Immature natural killer cell (primary cell): ENCODE measurements at regions not wholly inside any gene's neighbourhood (a gene's known extent, or its start where the extent isn't known, plus 50 kb on each side); places are given as distances from the start of the nearest gene placed in this dataset.
A peak's percentile ranks its signal among the peaks of the same experiment; 100 is the strongest.

Experiments used
- DNase-seq, 3 donors: peaks; one replicate each; pipeline ENCODE4 v3.0.0; 2022; ENCODE audit warnings: mixed read lengths in 1 of 3
- H3K27ac Mint-ChIP-seq, 6 donors: one replicate each; pipeline ENCODE4 v1.8.0; 2020; ENCODE audit warnings: mixed read lengths in 6 of 6, mild to moderate bottlenecking in 5 of 6, inconsistent platforms in 4 of 6, moderate library complexity in 3 of 6
- H3K27me3 Mint-ChIP-seq, 3 donors: one replicate each; pipeline ENCODE4 v1.8.0; 2020 to 2021; ENCODE audit warnings: low read depth in 3 of 3, mild to moderate bottlenecking in 3 of 3, mixed read lengths in 3 of 3, moderate library complexity in 3 of 3, inconsistent platforms in 1 of 3
- H3K36me3 Mint-ChIP-seq, 3 donors: one replicate each; pipeline ENCODE4 v1.8.0; 2020; ENCODE audit warnings: mixed read lengths in 3 of 3, inconsistent platforms in 2 of 3, mild to moderate bottlenecking in 2 of 3
- H3K4me1 Mint-ChIP-seq, 2 donors: one replicate each; pipeline ENCODE4 v1.8.0; 2020; ENCODE audit warnings: inconsistent platforms in 2 of 2, mild to moderate bottlenecking in 2 of 2, mixed read lengths in 2 of 2, moderate library complexity in 1 of 2
- H3K4me3 Mint-ChIP-seq, 5 donors: one replicate each; pipeline ENCODE4 v1.8.0; 2020; ENCODE audit warnings: mild to moderate bottlenecking in 5 of 5, mixed read lengths in 5 of 5, inconsistent platforms in 3 of 5, moderate library complexity in 3 of 5
- H3K9me3 Mint-ChIP-seq, 6 donors: one replicate each; pipeline ENCODE4 v1.8.0; 2020; ENCODE audit warnings: mild to moderate bottlenecking in 6 of 6, mixed read lengths in 6 of 6, inconsistent platforms in 4 of 6, moderate library complexity in 3 of 6

GRCh38 chr2:177106212-177106611 lies 106.4 kb upstream of the HNRNPA3 start:
- peak in 1 of 3 donors; percentile 0 for DNase-seq
- Mint-ChIP-seq H3K27me3 (peaks cover 0 to 8% (median 3%) of the 10 kb centered on the region in 3 donors), H3K36me3 (no peaks in the 10 kb centered on the region), H3K4me1 (no peaks in the 10 kb centered on the region), H3K4me3 (no peak overlapping the region), H3K9me3 (peaks cover 0 to 2% (median 0%) of the 10 kb centered on the region in 6 donors), H3K27ac (no peak overlapping the region)

- no peak overlapping the region for H3K4me3 Mint-ChIP-seq
- no peak for DNase-seq
- H3K27me3 Mint-ChIP-seq: peaks cover 2 to 6% (median 4%) of the 10 kb centered on the region in 3 donors
- H3K9me3 Mint-ChIP-seq: peaks cover 0 to 2% (median 0%) of the 10 kb centered on the region in 6 donors
- no peaks in the 10 kb centered on the region for H3K4me1 Mint-ChIP-seq
- no peak overlapping the region for H3K27ac Mint-ChIP-seq
- H3K36me3 Mint-ChIP-seq: no peaks in the 10 kb centered on the region
These were observed 103.7 kb upstream of the HNRNPA3 start for GRCh38 chr2:177108890-177109289.

GRCh38 chr2:177114712-177115111 lies 97.9 kb upstream of the HNRNPA3 start:
- peaks cover 2 to 6% (median 3%) of the 10 kb centered on the region in 3 donors for H3K27me3 Mint-ChIP-seq

GRCh38 chr2:177117755-177118154 lies 94.8 kb upstream of the HNRNPA3 start:
- Mint-ChIP-seq H3K36me3 (no peaks in the 10 kb centered on the region), H3K4me1 (no peaks in the 10 kb centered on the region), H3K4me3 (no peak overlapping the region), H3K9me3 (no peaks in the 10 kb centered on the region), H3K27ac (no peak overlapping the region), H3K27me3 (peaks cover 0 to 6% (median 3%) of the 10 kb centered on the region in 3 donors)
- DNase-seq: no peak

More at GRCh38 chr2:177114712-177115111, 97.9 kb upstream of the HNRNPA3 start:
- H3K4me3 Mint-ChIP-seq: no peak overlapping the region
- no peak overlapping the region for H3K27ac Mint-ChIP-seq
- no peaks in the 10 kb centered on the region for H3K36me3 Mint-ChIP-seq
- no peak for DNase-seq
- no peaks in the 10 kb centered on the region for H3K4me1 Mint-ChIP-seq
- peaks cover 0 to under 1% (median 0%) of the 10 kb centered on the region in 6 donors for H3K9me3 Mint-ChIP-seq

- Mint-ChIP-seq H3K9me3 (no peaks in the 10 kb centered on the region), H3K4me1 (no peaks in the 10 kb centered on the region), H3K4me3 (no peak overlapping the region), H3K27ac (no peak overlapping the region), H3K36me3 (no peaks in the 10 kb centered on the region), H3K27me3 (peaks cover 0 to 6% (median 2%) of the 10 kb centered on the region in 3 donors)
- DNase-seq: no peak
These were observed 94.0 kb upstream of the HNRNPA3 start for GRCh38 chr2:177118636-177119035.

GRCh38 chr2:177119099-177119498 lies 93.5 kb upstream of the HNRNPA3 start:
- Mint-ChIP-seq H3K4me3 (no peak overlapping the region), H3K36me3 (no peaks in the 10 kb centered on the region)

GRCh38 chr2:177123048-177123447 lies 89.5 kb upstream of the HNRNPA3 start:
- H3K4me1 Mint-ChIP-seq: no peaks in the 10 kb centered on the region
- H3K9me3 Mint-ChIP-seq: no peaks in the 10 kb centered on the region
- H3K4me3 Mint-ChIP-seq: no peak overlapping the region
- no peak overlapping the region for H3K27ac Mint-ChIP-seq
- H3K36me3 Mint-ChIP-seq: no peaks in the 10 kb centered on the region
- peaks cover 0 to 7% (median 2%) of the 10 kb centered on the region in 3 donors for H3K27me3 Mint-ChIP-seq
- no peak for DNase-seq

More at GRCh38 chr2:177119099-177119498, 93.5 kb upstream of the HNRNPA3 start:
- H3K27me3 Mint-ChIP-seq: peaks cover 0 to 3% (median 2%) of the 10 kb centered on the region in 3 donors
- no peak overlapping the region for H3K27ac Mint-ChIP-seq
- H3K9me3 Mint-ChIP-seq: no peaks in the 10 kb centered on the region
- DNase-seq: no peak
- no peaks in the 10 kb centered on the region for H3K4me1 Mint-ChIP-seq

GRCh38 chr2:177124371-177124770 lies 88.2 kb upstream of the HNRNPA3 start:
- no peak overlapping the region for H3K27ac Mint-ChIP-seq
- no peak for DNase-seq
- H3K36me3 Mint-ChIP-seq: no peaks in the 10 kb centered on the region
- H3K4me3 Mint-ChIP-seq: no peak overlapping the region
- H3K4me1 Mint-ChIP-seq: no peaks in the 10 kb centered on the region
- H3K27me3 Mint-ChIP-seq: peaks cover 2 to 7% (median 4%) of the 10 kb centered on the region in 3 donors
- no peaks in the 10 kb centered on the region for H3K9me3 Mint-ChIP-seq

- H3K9me3 Mint-ChIP-seq: no peaks in the 10 kb centered on the region
- H3K4me1 Mint-ChIP-seq: no peaks in the 10 kb centered on the region
- H3K27ac Mint-ChIP-seq: no peak overlapping the region
- no peaks in the 10 kb centered on the region for H3K36me3 Mint-ChIP-seq
- DNase-seq: no peak
- H3K27me3 Mint-ChIP-seq: peaks cover 2 to 15% (median 4%) of the 10 kb centered on the region in 3 donors
- no peak overlapping the region for H3K4me3 Mint-ChIP-seq
These were observed 84.8 kb upstream of the HNRNPA3 start for GRCh38 chr2:177127821-177128220.

GRCh38 chr2:177129610-177130009 lies 83.0 kb upstream of the HNRNPA3 start:
- no peaks in the 10 kb centered on the region for H3K36me3 Mint-ChIP-seq
- H3K4me3 Mint-ChIP-seq: no peak overlapping the region
- H3K27me3 Mint-ChIP-seq: peaks cover 2 to 16% (median 4%) of the 10 kb centered on the region in 3 donors
- no peaks in the 10 kb centered on the region for H3K9me3 Mint-ChIP-seq
- H3K4me1 Mint-ChIP-seq: no peaks in the 10 kb centered on the region
- no peak for DNase-seq
- H3K27ac Mint-ChIP-seq: no peak overlapping the region

GRCh38 chr2:177131858-177132257 lies 80.7 kb upstream of the HNRNPA3 start:
- Mint-ChIP-seq H3K4me3 (no peak overlapping the region), H3K9me3 (no peaks in the 10 kb centered on the region), H3K36me3 (no peaks in the 10 kb centered on the region), H3K4me1 (no peaks in the 10 kb centered on the region), H3K27me3 (peaks cover 2 to 11% (median 4%) of the 10 kb centered on the region in 3 donors), H3K27ac (no peak overlapping the region)
- DNase-seq: no peak

GRCh38 chr2:177138823-177139222 lies 73.8 kb upstream of the HNRNPA3 start:
- H3K27ac Mint-ChIP-seq: no peak overlapping the region

GRCh38 chr2:177141866-177142265 lies 70.7 kb upstream of the HNRNPA3 start:
- DNase-seq: no peak
- Mint-ChIP-seq H3K27me3 (peaks cover 2 to 12% (median 9%) of the 10 kb centered on the region in 3 donors), H3K27ac (no peak overlapping the region), H3K36me3 (no peaks in the 10 kb centered on the region), H3K9me3 (no peaks in the 10 kb centered on the region), H3K4me3 (no peak overlapping the region), H3K4me1 (no peaks in the 10 kb centered on the region)

More at GRCh38 chr2:177138823-177139222, 73.8 kb upstream of the HNRNPA3 start:
- H3K4me1 Mint-ChIP-seq: no peaks in the 10 kb centered on the region
- no peak for DNase-seq
- peaks cover 1 to 6% (median 1%) of the 10 kb centered on the region in 3 donors for H3K27me3 Mint-ChIP-seq
- H3K9me3 Mint-ChIP-seq: no peaks in the 10 kb centered on the region
- no peak overlapping the region for H3K4me3 Mint-ChIP-seq
- H3K36me3 Mint-ChIP-seq: no peaks in the 10 kb centered on the region

GRCh38 chr2:177143444-177143843 lies 69.2 kb upstream of the HNRNPA3 start:
- Mint-ChIP-seq H3K27ac (no peak overlapping the region), H3K27me3 (peaks cover 4 to 14% (median 10%) of the 10 kb centered on the region in 3 donors), H3K4me3 (no peak overlapping the region), H3K36me3 (no peaks in the 10 kb centered on the region), H3K9me3 (no peaks in the 10 kb centered on the region), H3K4me1 (peaks cover 5 to 7% of the 10 kb centered on the region in 2 donors)
- DNase-seq: no peak

GRCh38 chr2:177147093-177147694 lies 65.4 kb upstream of the HNRNPA3 start:
- H3K36me3 Mint-ChIP-seq: no peaks in the 10 kb centered on the region
- peak; percentile 31 to 50 (median 42) for DNase-seq
- H3K27me3 Mint-ChIP-seq: peaks cover 9 to 17% (median 14%) of the 10 kb centered on the region in 3 donors
- no peak overlapping the region for H3K27ac Mint-ChIP-seq
- peaks cover 10 to 13% of the 10 kb centered on the region in 2 donors for H3K4me1 Mint-ChIP-seq
- H3K4me3 Mint-ChIP-seq: no peak overlapping the region
- H3K9me3 Mint-ChIP-seq: peaks cover 0 to 2% (median 0%) of the 10 kb centered on the region in 6 donors
